Stromal cell of bone marrow (primary cell): ENCODE measurements at regions not wholly inside any gene's neighbourhood (a gene's known extent, or its start where the extent isn't known, plus 50 kb on each side); places are given as distances from the start of the nearest gene placed in this dataset.

Experiments
- DNase-seq: peaks from one replicate; pipeline ENCODE4 v3.0.0-alpha.2; 2012; ENCODE audit warnings: low read depth

- DNase-seq: peak; percentile 36
Observed at GRCh38 chr1:186735463-186735862, 55.2 kb upstream of the PTGS2 start.

GRCh38 chr1:186730951-186731729 is 50.9 kb upstream of the PTGS2 start:
- no peak for DNase-seq
